ENCODE measurements at regions not wholly inside any gene's neighbourhood (a gene's known extent, or its start where the extent isn't known, plus 50 kb on each side); places are given as distances from the start of the nearest gene placed in this dataset.
A peak's percentile ranks its signal among the peaks of the same experiment; 100 is the strongest.
"Not testable (repeated sequence)": the region's sequence is repeated elsewhere in the genome, so short reads cannot be mapped to it uniquely, and the experiment has no call there.

- DNase-seq, result no peak
Observed at GRCh38 chr3:159237226-159237625, 435.4 kb downstream of the MFSD1 start.

- no peak for DNase-seq
Observed at GRCh38 chr3:159238646-159239045, 436.8 kb downstream of the MFSD1 start.

GRCh38 chr3:159239059-159239458 lies 437.2 kb downstream of the MFSD1 start:
- DNase-seq, result no peak

GRCh38 chr3:159244933-159245332 lies 443.1 kb downstream of the MFSD1 start:
- no peak for DNase-seq

- no peak for DNase-seq
Observed at GRCh38 chr3:159245871-159246270, 444.0 kb downstream of the MFSD1 start.

GRCh38 chr3:159246385-159246784 lies 444.5 kb downstream of the MFSD1 start:
- DNase-seq, result no peak

GRCh38 chr3:159249472-159250174 lies 447.8 kb downstream of the MFSD1 start:
- no peak for DNase-seq

- no peak for DNase-seq
Observed at GRCh38 chr3:159250961-159251360, 449.1 kb downstream of the MFSD1 start.

GRCh38 chr3:159252274-159252673 lies 450.4 kb downstream of the MFSD1 start:
- DNase-seq, result no peak

GRCh38 chr3:159252772-159253384 lies 451.0 kb downstream of the MFSD1 start:
- no peak for DNase-seq

- no peak for DNase-seq
Observed at GRCh38 chr3:159253860-159254259, 452.0 kb downstream of the MFSD1 start.

- DNase-seq, result no peak
Observed at GRCh38 chr3:159257954-159258353, 456.1 kb downstream of the MFSD1 start.

- DNase-seq, result no peak
Observed at GRCh38 chr3:159258934-159259333, 457.1 kb downstream of the MFSD1 start.

- DNase-seq, result peak; percentile 11 to 32
Observed at GRCh38 chr3:159260049-159260662, 458.3 kb downstream of the MFSD1 start.

- DNase-seq, result not testable (repeated sequence)
Observed at GRCh38 chr3:159261333-159261732, 459.5 kb downstream of the MFSD1 start.

GRCh38 chr3:159263750-159264553 lies 462.1 kb downstream of the MFSD1 start:
- DNase-seq, result no peak

- DNase-seq, result no peak
Observed at GRCh38 chr3:159265705-159266104, 463.9 kb downstream of the MFSD1 start.

- peak in 1 of 2 experiments; percentile 19 for DNase-seq
Observed at GRCh38 chr3:159266779-159267178, 464.9 kb downstream of the MFSD1 start.

- DNase-seq, result no peak
Observed at GRCh38 chr3:159271799-159272512, 470.1 kb downstream of the MFSD1 start.

GRCh38 chr3:159273070-159273469 lies 471.2 kb downstream of the MFSD1 start:
- no peak for DNase-seq

- DNase-seq, result peak; percentile 4 to 22
Observed at GRCh38 chr3:159273608-159274007, 471.8 kb downstream of the MFSD1 start.

- no peak for DNase-seq
Observed at GRCh38 chr3:159275741-159276140, 473.9 kb downstream of the MFSD1 start.

GRCh38 chr3:159277814-159278213 lies 476.0 kb downstream of the MFSD1 start:
- DNase-seq, result no peak
